SU-DHL-6 (cell line): ENCODE measurements at regions not wholly inside any gene's neighbourhood (a gene's known extent, or its start where the extent isn't known, plus 50 kb on each side); places are given as distances from the start of the nearest gene placed in this dataset.
A peak's percentile ranks its signal among the peaks of the same experiment; 100 is the strongest.
"Not testable (repeated sequence)": the region's sequence is repeated elsewhere in the genome, so short reads cannot be mapped to it uniquely, and the experiment has no call there.

Experiments
- EZH2phosphoT487 ChIP-seq: fragments of 200-600 bp; sonication (generic), shearing (Covaris generic); conservative IDR thresholded peaks from 2 replicates; pipeline ENCODE4 v1.6.1; 2018; ENCODE audit warnings: mild to moderate bottlenecking, antibody characterized with exemption, low read length, moderate library complexity, mixed read lengths
- TF ChIP-seq, protein P1 (sequence below): fragments of 200-600 bp; sonication (generic); IDR thresholded peaks from one replicate; pipeline ENCODE4 v1.5.1; 2017; ENCODE audit warnings: antibody characterized with exemption, mild to moderate bottlenecking, low read length, moderate library complexity; ENCODE audit not compliant: insufficient read depth, poor library complexity, severe bottlenecking

DNA sequence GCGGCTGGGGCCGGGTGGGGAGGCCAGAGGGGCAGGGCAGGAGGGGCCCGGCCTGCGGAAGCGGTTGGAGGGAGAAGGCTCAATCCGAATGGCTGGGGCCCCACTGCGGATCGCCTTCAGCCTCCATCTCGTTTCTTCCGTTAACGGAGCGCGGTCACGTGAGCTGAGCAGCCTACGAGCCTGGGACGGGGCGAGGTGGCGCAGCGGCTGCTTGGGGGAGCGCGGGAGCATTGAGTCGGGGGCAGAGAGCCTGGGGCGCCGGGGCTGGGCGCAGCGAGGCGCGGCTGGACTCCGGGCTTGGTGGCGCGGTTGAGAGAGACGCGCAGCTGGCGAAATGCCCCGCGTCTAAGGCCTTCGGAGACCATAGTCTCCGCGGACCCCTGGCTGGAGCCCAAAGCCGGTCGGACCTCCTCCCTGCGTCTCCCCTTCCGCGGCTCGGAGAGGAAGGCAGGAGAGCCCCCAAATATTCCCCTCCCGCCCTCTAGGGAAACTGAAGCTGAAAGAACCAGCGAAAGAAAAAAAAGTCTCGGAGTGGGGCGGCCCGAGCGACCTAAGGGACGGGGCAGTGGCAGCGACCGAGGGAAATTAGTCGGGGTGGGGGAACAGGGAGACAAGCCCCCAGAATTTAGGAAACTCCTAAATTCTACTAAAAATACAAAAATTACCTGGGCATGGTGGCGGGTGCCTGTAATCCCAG, 94.7 kb upstream of the PLEKHM1 start:
- TF ChIP-seq, protein P1, sequence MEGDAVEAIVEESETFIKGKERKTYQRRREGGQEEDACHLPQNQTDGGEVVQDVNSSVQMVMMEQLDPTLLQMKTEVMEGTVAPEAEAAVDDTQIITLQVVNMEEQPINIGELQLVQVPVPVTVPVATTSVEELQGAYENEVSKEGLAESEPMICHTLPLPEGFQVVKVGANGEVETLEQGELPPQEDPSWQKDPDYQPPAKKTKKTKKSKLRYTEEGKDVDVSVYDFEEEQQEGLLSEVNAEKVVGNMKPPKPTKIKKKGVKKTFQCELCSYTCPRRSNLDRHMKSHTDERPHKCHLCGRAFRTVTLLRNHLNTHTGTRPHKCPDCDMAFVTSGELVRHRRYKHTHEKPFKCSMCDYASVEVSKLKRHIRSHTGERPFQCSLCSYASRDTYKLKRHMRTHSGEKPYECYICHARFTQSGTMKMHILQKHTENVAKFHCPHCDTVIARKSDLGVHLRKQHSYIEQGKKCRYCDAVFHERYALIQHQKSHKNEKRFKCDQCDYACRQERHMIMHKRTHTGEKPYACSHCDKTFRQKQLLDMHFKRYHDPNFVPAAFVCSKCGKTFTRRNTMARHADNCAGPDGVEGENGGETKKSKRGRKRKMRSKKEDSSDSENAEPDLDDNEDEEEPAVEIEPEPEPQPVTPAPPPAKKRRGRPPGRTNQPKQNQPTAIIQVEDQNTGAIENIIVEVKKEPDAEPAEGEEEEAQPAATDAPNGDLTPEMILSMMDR: peak; percentile 42
- not testable (repeated sequence) for TF ChIP-seq EZH2phosphoT487
